ENCODE measurements at regions not wholly inside any gene's neighbourhood (a gene's known extent, or its start where the extent isn't known, plus 50 kb on each side); places are given as distances from the start of the nearest gene placed in this dataset.
"Not testable (repeated sequence)": the region's sequence is repeated elsewhere in the genome, so short reads cannot be mapped to it uniquely, and the experiment has no call there.

DNA sequence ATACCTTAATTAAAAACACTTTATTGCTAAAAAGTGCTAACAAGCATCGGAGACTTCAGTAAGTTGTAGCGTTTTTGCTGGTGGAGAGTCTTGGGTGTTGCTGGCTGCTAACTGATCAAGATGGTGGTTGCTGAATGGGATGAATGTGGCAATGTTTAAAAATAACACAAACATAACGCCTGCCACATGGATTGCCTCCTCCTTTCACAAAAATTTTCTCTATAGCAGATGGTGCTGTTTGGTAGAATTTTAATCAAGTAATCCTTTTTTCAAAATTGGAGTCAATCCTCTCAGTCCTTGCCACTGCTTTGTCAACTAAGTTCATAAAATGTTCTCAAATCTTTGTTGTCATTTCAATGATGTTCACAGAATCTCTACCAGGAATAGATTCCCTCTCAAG lies 466.8 kb upstream of the TECRL start:
- no peaks in the 10 kb centered on the region for H3K36me3 ChIP-seq (replicated peaks; ENCODE audit: control insufficient read depth, insufficient read depth, low read length)
- no peak overlapping the region for H3K4me3 ChIP-seq (ENCODE audit: insufficient read depth, low read depth, low read length)
- no peak for DNase-seq
- no peaks in the 10 kb centered on the region for H3K27me3 ChIP-seq (ENCODE audit: control insufficient read depth, insufficient read depth, low read length)

- no peak overlapping the region for H3K4me3 ChIP-seq (ENCODE audit: insufficient read depth, low read depth, low read length)
- no peaks in the 10 kb centered on the region for H3K27me3 ChIP-seq (ENCODE audit: control insufficient read depth, insufficient read depth, low read length)
- H3K36me3 ChIP-seq (replicated peaks; ENCODE audit: control insufficient read depth, insufficient read depth, low read length) = no peaks in the 10 kb centered on the region
- DNase-seq = no peak
Observed at GRCh38 chr4:64870558-64870957, 461.3 kb upstream of the TECRL start.

GRCh38 chr4:64857815-64858214 lies 448.6 kb upstream of the TECRL start:
- Histone ChIP-seq H3K36me3 (replicated peaks; ENCODE audit: control insufficient read depth, insufficient read depth, low read length) (no peaks in the 10 kb centered on the region), H3K4me3 (ENCODE audit: insufficient read depth, low read depth, low read length) (no peak overlapping the region), H3K27me3 (ENCODE audit: control insufficient read depth, insufficient read depth, low read length) (no peaks in the 10 kb centered on the region)
- DNase-seq = no peak

- no peak for DNase-seq
- H3K4me3 ChIP-seq (ENCODE audit: insufficient read depth, low read depth, low read length) = no peak overlapping the region
- H3K27me3 ChIP-seq (ENCODE audit: control insufficient read depth, insufficient read depth, low read length) = no peaks in the 10 kb centered on the region
- H3K36me3 ChIP-seq (replicated peaks; ENCODE audit: control insufficient read depth, insufficient read depth, low read length) = no peaks in the 10 kb centered on the region
Observed at GRCh38 chr4:64857198-64857597, 447.9 kb upstream of the TECRL start.

DNA sequence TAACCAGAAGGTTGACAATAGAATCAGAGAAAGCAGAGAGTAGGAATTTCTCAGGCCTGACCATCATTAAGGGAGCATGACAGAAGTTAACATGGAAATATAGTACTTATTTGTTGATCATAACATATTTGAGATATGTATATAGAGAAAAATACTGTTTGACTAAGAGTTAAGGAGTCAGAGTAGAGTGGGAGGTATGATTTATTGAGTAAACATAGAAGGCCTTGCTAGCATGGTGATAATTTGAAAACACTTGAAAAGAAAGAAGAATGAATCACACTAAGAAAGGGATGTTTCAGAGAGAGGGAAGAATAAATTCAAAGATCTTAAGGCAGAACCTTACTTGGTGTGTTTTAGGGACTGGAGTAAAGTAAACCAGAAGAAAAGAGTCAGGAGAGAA lies 437.2 kb upstream of the TECRL start:
- Histone ChIP-seq H3K4me3 (ENCODE audit: insufficient read depth, low read depth, low read length) (no peak overlapping the region), H3K36me3 (replicated peaks; ENCODE audit: control insufficient read depth, insufficient read depth, low read length) (no peaks in the 10 kb centered on the region), H3K27me3 (ENCODE audit: control insufficient read depth, insufficient read depth, low read length) (no peaks in the 10 kb centered on the region)
- DNase-seq = no peak

DNA sequence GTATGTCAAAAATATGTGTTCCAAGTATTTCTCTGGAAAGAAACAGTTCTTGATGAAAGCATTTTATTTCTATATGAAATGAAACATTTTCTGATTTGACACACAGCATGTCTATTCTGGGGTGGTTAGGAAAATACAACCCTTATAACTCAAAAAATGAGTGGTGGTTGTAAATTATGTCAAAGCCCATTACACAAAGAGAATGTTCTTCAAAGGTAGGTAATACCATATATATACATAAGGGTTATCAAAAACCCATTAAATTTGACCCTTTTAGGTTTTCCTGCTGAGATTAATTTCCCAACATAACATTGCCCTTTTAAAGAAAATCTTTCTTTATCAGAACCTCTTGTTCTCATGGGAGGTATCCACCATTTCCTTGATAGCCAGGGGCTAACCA lies 420.5 kb upstream of the TECRL start:
- no peaks in the 10 kb centered on the region for H3K27me3 ChIP-seq (ENCODE audit: control insufficient read depth, insufficient read depth, low read length)
- no peak overlapping the region for H3K4me3 ChIP-seq (ENCODE audit: insufficient read depth, low read depth, low read length)
- no peaks in the 10 kb centered on the region for H3K36me3 ChIP-seq (replicated peaks; ENCODE audit: control insufficient read depth, insufficient read depth, low read length)
- DNase-seq = no peak

- Histone ChIP-seq H3K36me3 (replicated peaks; ENCODE audit: control insufficient read depth, insufficient read depth, low read length) (no peaks in the 10 kb centered on the region), H3K4me3 (ENCODE audit: insufficient read depth, low read depth, low read length) (no peak overlapping the region), H3K27me3 (ENCODE audit: control insufficient read depth, insufficient read depth, low read length) (no peaks in the 10 kb centered on the region)
- no peak for DNase-seq
Observed at GRCh38 chr4:64824591-64824990, 415.3 kb upstream of the TECRL start.

- Histone ChIP-seq H3K4me3 (ENCODE audit: insufficient read depth, low read depth, low read length) (no peak overlapping the region), H3K36me3 (replicated peaks; ENCODE audit: control insufficient read depth, insufficient read depth, low read length) (no peaks in the 10 kb centered on the region), H3K27me3 (ENCODE audit: control insufficient read depth, insufficient read depth, low read length) (no peaks in the 10 kb centered on the region)
- no peak for DNase-seq
Observed at GRCh38 chr4:64822405-64822804, 413.2 kb upstream of the TECRL start.

DNA sequence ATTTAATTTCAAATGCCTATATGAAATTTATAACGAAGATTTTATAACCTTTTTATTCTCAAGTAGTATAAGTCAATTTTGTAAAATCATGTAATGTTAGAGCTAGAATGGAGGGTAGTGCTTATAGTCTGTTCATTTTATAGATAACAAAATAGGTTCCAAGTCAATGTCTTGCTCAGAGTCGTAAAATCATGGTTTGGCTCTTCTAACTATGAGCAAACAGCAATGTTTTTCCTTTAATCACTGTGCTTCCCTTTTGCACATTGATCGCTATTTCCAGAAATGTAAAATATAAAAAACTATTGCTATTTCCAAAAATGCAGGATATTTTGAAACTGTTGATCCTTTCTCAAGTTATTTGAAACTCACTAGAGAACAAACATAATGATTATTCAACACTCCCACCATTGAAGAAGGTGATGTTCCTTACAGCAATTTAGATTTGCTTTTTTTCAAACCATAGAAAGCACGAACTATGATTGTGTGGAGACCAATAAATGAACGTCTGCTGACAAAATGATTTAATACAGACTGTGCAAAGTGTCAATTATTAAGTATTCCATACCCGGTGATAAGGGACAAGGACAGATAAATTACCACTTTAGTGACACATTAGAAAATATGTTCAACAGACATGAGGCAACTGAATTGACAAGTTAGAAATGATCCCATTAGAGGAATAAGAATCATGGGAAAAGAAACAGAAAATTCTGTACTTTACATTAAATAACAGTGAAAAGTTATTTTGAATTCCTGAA lies 412.1 kb upstream of the TECRL start:
- DNase-seq = no peak

DNA sequence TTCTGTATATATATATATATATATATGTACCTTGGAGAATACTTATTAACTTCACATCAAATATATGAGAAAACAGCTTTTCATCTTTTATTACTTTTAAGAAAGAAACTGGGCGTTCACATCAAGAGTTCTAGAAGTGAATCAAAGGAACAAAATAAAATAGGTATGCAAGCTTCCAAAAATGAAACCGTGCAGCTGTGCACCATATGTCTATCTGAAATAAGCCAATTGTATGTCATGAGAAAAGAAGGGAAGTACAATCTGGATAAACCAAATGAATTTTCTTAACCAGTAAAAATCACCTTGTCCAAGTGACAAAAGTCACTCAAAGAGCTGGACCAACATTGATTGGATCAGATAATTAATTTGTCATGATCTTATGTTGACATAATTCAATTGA lies 405.4 kb upstream of the TECRL start:
- no peaks in the 10 kb centered on the region for H3K36me3 ChIP-seq (replicated peaks; ENCODE audit: control insufficient read depth, insufficient read depth, low read length)
- no peaks in the 10 kb centered on the region for H3K27me3 ChIP-seq (ENCODE audit: control insufficient read depth, insufficient read depth, low read length)
- DNase-seq = no peak
- no peak overlapping the region for H3K4me3 ChIP-seq (ENCODE audit: insufficient read depth, low read depth, low read length)

More for the DNA sequence above, 412.1 kb upstream of the TECRL start:
- no peaks in the 10 kb centered on the region for H3K27me3 ChIP-seq (ENCODE audit: control insufficient read depth, insufficient read depth, low read length)
- H3K36me3 ChIP-seq (replicated peaks; ENCODE audit: control insufficient read depth, insufficient read depth, low read length) = no peaks in the 10 kb centered on the region
- no peak overlapping the region for H3K4me3 ChIP-seq (ENCODE audit: insufficient read depth, low read depth, low read length)

DNA sequence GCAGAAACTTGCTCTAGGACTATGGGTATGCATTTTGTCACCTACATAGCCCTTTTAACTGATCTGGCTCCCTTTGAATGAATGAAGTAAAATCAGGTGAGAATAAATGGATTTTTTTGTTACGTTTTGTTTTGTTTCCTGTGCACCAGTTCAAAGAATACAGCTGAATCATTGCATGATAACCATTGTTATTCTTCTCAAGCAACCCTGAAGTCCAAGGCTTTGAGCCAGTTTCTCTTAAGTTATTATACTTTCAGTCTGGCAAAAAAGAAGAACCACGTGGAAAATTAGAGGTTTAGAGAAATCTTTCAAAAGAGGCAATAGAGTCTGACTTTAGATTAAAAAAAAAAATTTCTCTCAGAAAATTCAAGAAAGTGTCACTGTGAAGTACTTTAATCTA lies 398.6 kb upstream of the TECRL start:
- H3K4me3 ChIP-seq (ENCODE audit: insufficient read depth, low read depth, low read length) = no peak overlapping the region
- DNase-seq = no peak
- no peaks in the 10 kb centered on the region for H3K27me3 ChIP-seq (ENCODE audit: control insufficient read depth, insufficient read depth, low read length)
- H3K36me3 ChIP-seq (replicated peaks; ENCODE audit: control insufficient read depth, insufficient read depth, low read length) = no peaks in the 10 kb centered on the region

DNA sequence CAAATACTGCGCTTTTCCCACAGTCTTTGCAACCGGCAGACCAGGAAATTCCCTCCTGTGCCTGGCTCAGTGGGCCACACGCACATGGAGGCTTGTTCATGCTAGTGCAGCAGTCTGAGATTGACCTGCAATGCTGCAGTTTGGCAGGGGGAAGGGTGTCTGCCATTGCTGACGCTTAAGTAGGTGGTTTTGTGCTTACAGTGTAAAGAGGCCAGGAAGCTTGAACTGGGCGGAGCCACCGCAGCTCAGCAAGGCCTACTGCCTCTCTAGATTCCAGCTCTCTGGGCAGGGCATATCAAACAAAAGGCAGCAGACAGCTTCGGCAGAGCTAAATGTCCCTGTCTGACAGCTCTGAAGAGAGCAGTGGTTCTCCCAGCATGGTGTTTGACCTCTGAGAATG lies 390.5 kb upstream of the TECRL start:
- Histone ChIP-seq H3K27me3 (ENCODE audit: control insufficient read depth, insufficient read depth, low read length) (no peaks in the 10 kb centered on the region), H3K36me3 (replicated peaks; ENCODE audit: control insufficient read depth, insufficient read depth, low read length) (no peaks in the 10 kb centered on the region), H3K4me3 (ENCODE audit: insufficient read depth, low read depth, low read length) (no peak overlapping the region)
- no peak for DNase-seq

- DNase-seq; H3K4me3 ChIP-seq (ENCODE audit: insufficient read depth, low read depth, low read length); H3K36me3 ChIP-seq (replicated peaks; ENCODE audit: control insufficient read depth, insufficient read depth, low read length); H3K27me3 ChIP-seq (ENCODE audit: control insufficient read depth, insufficient read depth, low read length): not testable (repeated sequence)
Observed at GRCh38 chr4:64798828-64799227, 389.6 kb upstream of the TECRL start.

DNA sequence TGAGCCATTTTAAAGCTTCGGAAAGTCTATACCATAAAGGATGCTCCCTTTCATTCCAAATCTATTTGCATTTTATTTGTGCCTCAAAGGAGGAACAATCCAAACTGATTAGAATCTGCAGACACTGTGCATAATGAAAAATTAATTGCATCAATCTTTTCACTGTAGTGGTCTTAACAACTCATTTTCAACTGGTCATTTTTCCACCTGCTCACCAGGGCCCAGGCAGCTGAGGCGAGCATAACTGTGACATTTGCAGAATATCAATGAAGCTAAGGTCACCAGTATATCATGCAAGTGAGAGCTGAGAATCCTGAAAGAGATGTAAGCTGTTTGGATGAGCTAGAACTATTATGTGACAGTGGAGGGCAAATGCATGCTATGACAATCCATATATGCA lies 387.3 kb upstream of the TECRL start:
- H3K4me3 ChIP-seq (ENCODE audit: insufficient read depth, low read depth, low read length) = no peak overlapping the region
- DNase-seq = no peak
- no peaks in the 10 kb centered on the region for H3K36me3 ChIP-seq (replicated peaks; ENCODE audit: control insufficient read depth, insufficient read depth, low read length)
- H3K27me3 ChIP-seq (ENCODE audit: control insufficient read depth, insufficient read depth, low read length) = no peaks in the 10 kb centered on the region

GRCh38 chr4:64784125-64784524 lies 374.9 kb upstream of the TECRL start:
- Histone ChIP-seq H3K36me3 (replicated peaks; ENCODE audit: control insufficient read depth, insufficient read depth, low read length) (no peaks in the 10 kb centered on the region), H3K27me3 (ENCODE audit: control insufficient read depth, insufficient read depth, low read length) (no peaks in the 10 kb centered on the region), H3K4me3 (ENCODE audit: insufficient read depth, low read depth, low read length) (no peak overlapping the region)
- no peak for DNase-seq

Data from H7 (cell line).